Sigmoid colon (tissue), 6 donors: ENCODE measurements at regions not wholly inside any gene's neighbourhood (a gene's known extent, or its start where the extent isn't known, plus 50 kb on each side); places are given as distances from the start of the nearest gene placed in this dataset.

Source experiments
- DNase-seq: peaks from one replicate; pipeline ENCODE4 v3.0.0-alpha.2; 2019
- H3K27ac ChIP-seq, 4 donors: fragments of 200-600 bp; sonication (generic); one replicate each; pipeline ENCODE4 v1.5.1; 2016 to 2019; ENCODE audit warnings: mild to moderate bottlenecking in 1 of 4
- H3K27me3 ChIP-seq, 3 donors: fragments of 200-600 bp; sonication (generic); one replicate each; pipeline ENCODE4 v1.5.1; 2019; ENCODE audit warnings: mild to moderate bottlenecking in 1 of 3
- H3K36me3 ChIP-seq, 4 donors: fragments of 200-600 bp; sonication (generic); one replicate each; pipeline ENCODE4 v1.5.1; 2016 to 2019
- H3K4me1 ChIP-seq, 4 donors: fragments of 200-600 bp; sonication (generic); one replicate each; pipeline ENCODE4 v1.5.1; 2017 to 2019
- H3K4me3 ChIP-seq, 4 donors: fragments of 200-600 bp; sonication (generic); one replicate each; pipeline ENCODE4 v1.5.1; 2017 to 2019; ENCODE audit warnings: mild to moderate bottlenecking in 2 of 4, moderate library complexity in 1 of 4
- H3K9me3 ChIP-seq, 4 donors: fragments of 200-600 bp in 3 of 4; sonication (generic) in 3 of 4; one replicate each; pipeline versions ENCODE4 v1.5.1 to v1.6.1; 2013 to 2019
- EP300 ChIP-seq, 4 donors: sonication (generic); formaldehyde crosslinking; IDR thresholded peaks; one replicate each; pipeline ENCODE4 v1.6.1; 2017; ENCODE audit warnings: antibody characterized with exemption in 4 of 4
- POLR2A ChIP-seq, 2 donors: fragments of 450-650 bp; IDR thresholded peaks; one replicate each; pipeline ENCODE4 v1.6.1; 2016; ENCODE audit warnings: antibody characterized with exemption in 2 of 2, mild to moderate bottlenecking in 2 of 2, moderate library complexity in 2 of 2
- POLR2AphosphoS5 ChIP-seq, 4 donors: sonication (generic); formaldehyde crosslinking; IDR thresholded peaks; one replicate each; pipeline ENCODE4 v1.6.1; 2017; ENCODE audit warnings: antibody characterized with exemption in 4 of 4
- WGBS, 2 donors: extraction: QIAGEN DNeasy Blood & Tissue Kit; methylation state at CpG; one replicate each; pipeline ENCODE4 v1.1.7; 2013; 5-methylcytosine and 5-hydroxymethylcytosine counted together
- intact Hi-C: fragments of 100-400 bp; cut with DNase I; formaldehyde crosslinking; loops from one replicate; pipeline ENCODE4 v1.15.1; 2023
- TF ChIP-seq, protein P1 (sequence below), 4 experiments: fragments of 450-650 bp in 3 of 4; fragments of 200-600 bp in 1 of 4; IDR thresholded peaks; one replicate each; pipeline ENCODE4 v1.5.1; 2016 to 2019; ENCODE audit warnings: antibody characterized with exemption in 4 of 4, mild to moderate bottlenecking in 3 of 4, moderate library complexity in 2 of 4
- donor health status: healthy with polysubstance abuse.
- donor health status: healthy.

DNA sequence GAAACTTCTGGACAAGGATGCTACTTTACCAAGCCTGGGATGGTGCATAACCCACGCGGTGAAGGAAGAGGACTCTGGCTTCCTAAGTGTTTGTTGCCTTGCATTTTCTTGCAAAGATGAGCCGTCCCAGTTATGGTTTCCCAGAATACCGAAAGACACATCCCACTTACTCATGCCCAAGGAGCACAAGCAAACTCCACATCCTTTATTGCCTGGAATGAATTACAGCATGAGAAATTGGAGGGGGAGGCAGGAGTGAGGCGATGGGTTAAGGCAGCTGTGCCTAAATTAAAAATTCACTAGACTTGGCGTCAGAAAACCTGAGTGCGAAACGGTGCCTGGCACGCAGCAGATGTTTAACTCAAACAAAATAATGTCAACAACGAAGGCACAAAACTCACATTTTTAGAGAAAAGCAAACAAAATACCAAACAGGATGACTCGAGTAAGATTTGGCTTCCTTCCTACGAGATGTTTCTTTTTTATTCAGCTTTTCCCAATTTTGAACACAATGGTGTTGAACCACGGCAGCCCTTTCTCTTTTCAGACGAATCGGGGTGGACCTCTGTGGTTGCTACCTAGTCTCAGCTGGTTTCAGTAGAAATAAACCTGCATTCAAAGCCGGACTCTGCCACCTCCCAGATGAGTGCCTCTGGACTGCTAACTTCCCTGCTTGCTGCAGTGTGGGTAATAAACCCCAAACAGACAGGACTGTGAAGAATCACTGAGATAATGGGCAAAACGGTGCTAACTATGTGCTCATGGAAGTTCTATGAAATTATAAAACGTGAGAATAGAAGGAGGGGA is 100.3 kb upstream of the NCK2 start:
- Histone ChIP-seq H3K9me3 (no peaks in the 10 kb centered on the region), H3K27me3 (no peaks in the 10 kb centered on the region), H3K4me1 (no peaks in the 10 kb centered on the region), H3K4me3 (no peak overlapping the region), H3K27ac (no peak overlapping the region), H3K36me3 (no peaks in the 10 kb centered on the region)
- 9 to 46% methylated on average over 18 of the region's 18 CpGs for WGBS, 2 donors
- intact Hi-C loops: no loop called here
- no peak for DNase-seq
- TF ChIP-seq EP300 (IDR thresholded peaks at IDR 0.05) (no peak), POLR2A (IDR thresholded peaks at IDR 0.05) (no peak), POLR2AphosphoS5 (IDR thresholded peaks at IDR 0.05) (no peak)
- TF ChIP-seq, protein P1, sequence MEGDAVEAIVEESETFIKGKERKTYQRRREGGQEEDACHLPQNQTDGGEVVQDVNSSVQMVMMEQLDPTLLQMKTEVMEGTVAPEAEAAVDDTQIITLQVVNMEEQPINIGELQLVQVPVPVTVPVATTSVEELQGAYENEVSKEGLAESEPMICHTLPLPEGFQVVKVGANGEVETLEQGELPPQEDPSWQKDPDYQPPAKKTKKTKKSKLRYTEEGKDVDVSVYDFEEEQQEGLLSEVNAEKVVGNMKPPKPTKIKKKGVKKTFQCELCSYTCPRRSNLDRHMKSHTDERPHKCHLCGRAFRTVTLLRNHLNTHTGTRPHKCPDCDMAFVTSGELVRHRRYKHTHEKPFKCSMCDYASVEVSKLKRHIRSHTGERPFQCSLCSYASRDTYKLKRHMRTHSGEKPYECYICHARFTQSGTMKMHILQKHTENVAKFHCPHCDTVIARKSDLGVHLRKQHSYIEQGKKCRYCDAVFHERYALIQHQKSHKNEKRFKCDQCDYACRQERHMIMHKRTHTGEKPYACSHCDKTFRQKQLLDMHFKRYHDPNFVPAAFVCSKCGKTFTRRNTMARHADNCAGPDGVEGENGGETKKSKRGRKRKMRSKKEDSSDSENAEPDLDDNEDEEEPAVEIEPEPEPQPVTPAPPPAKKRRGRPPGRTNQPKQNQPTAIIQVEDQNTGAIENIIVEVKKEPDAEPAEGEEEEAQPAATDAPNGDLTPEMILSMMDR (IDR thresholded peaks at IDR 0.05): no peak

DNA sequence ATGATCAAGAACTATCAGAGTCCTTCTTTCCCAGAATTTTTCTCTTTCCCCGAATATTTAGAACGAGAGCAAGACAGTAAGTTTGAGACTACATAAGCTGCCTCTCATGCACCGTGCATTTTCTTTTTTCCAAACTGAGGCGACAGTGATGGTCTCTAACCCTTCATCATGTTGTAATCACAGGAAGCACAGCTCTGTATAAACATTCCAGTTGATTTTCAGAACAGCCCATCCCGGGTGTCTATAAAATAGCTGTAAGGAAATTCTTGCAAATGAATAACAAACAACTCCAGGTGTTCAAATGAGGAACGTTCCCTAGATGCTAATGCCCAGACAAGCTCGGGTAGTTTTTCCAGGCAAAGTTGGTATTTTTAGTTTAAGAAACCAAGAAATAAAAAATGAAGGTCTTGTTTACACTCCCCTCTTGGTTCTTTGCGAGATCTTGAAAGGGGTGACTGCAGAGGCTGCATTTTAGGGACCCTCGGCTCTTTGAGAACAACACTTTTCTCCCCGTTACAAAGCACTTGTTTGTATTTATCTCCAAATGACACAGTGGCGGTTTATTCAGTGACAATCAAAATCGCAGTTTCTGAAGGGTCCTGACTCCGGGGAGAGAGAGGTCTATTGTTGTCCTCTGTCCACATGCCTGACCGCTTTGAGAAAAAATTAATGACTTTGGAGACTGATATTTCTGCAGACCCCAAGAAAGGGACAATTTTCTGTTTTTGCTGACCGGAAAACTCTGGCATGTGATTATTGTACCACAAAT is 101.1 kb upstream of the NCK2 start:
- Histone ChIP-seq H3K4me3 (no peak overlapping the region), H3K27me3 (no peaks in the 10 kb centered on the region), H3K27ac (no peak overlapping the region), H3K36me3 (no peaks in the 10 kb centered on the region), H3K4me1 (no peaks in the 10 kb centered on the region), H3K9me3 (no peaks in the 10 kb centered on the region)
- DNase-seq: no peak
- 9 to 50% methylated on average over 15 of the region's 15 CpGs for WGBS, 2 donors
- TF ChIP-seq POLR2AphosphoS5 (IDR thresholded peaks at IDR 0.05) (no peak), POLR2A (IDR thresholded peaks at IDR 0.05) (no peak), EP300 (IDR thresholded peaks at IDR 0.05) (no peak)
- TF ChIP-seq, protein P1 (IDR thresholded peaks at IDR 0.05): no peak
- intact Hi-C loops: no loop called here

GRCh38 chr2:105641389-105641811 is 103.3 kb upstream of the NCK2 start:
- TF ChIP-seq EP300 (IDR thresholded peaks at IDR 0.05) (no peak), POLR2AphosphoS5 (IDR thresholded peaks at IDR 0.05) (no peak), POLR2A (IDR thresholded peaks at IDR 0.05) (no peak)
- TF ChIP-seq, protein P1 (IDR thresholded peaks at IDR 0.05): no peak
- H3K4me1 ChIP-seq: no peaks in the 10 kb centered on the region
- no peaks in the 10 kb centered on the region for H3K36me3 ChIP-seq
- H3K4me3 ChIP-seq: no peak overlapping the region
- no peaks in the 10 kb centered on the region for H3K27me3 ChIP-seq
- H3K9me3 ChIP-seq: no peaks in the 10 kb centered on the region
- H3K27ac ChIP-seq: no peak overlapping the region
- intact Hi-C loops: no loop called here
- 86 to 91% methylated on average over 12 of the region's 12 CpGs for WGBS, 2 donors
- DNase-seq: no peak

GRCh38 chr2:105640246-105640645 is 104.5 kb upstream of the NCK2 start:
- WGBS, 2 donors: 88 to 92% methylated on average over 4 of the region's 4 CpGs
- H3K4me1 ChIP-seq: no peaks in the 10 kb centered on the region

More at GRCh38 chr2:105640246-105640645, 104.5 kb upstream of the NCK2 start:
- Histone ChIP-seq H3K9me3 (no peaks in the 10 kb centered on the region), H3K27me3 (no peaks in the 10 kb centered on the region), H3K36me3 (no peaks in the 10 kb centered on the region), H3K4me3 (no peak overlapping the region), H3K27ac (no peak overlapping the region)
- TF ChIP-seq, protein P1 (IDR thresholded peaks at IDR 0.05): no peak
- TF ChIP-seq EP300 (IDR thresholded peaks at IDR 0.05) (no peak), POLR2AphosphoS5 (IDR thresholded peaks at IDR 0.05) (no peak), POLR2A (IDR thresholded peaks at IDR 0.05) (no peak)
- intact Hi-C loops: no loop called here
- DNase-seq: no peak
